ENCODE measurements at regions not wholly inside any gene's neighbourhood (a gene's known extent, or its start where the extent isn't known, plus 50 kb on each side); places are given as distances from the start of the nearest gene placed in this dataset.

- TF ChIP-seq FOXJ3 (CRISPR knock-in tag; IDR thresholded peaks at IDR 0.05; ENCODE audit: borderline replicate concordance): no peak
- no peak for TF ChIP-seq ZBTB21 (CRISPR knock-in tag; IDR thresholded peaks at IDR 0.05; ENCODE audit: borderline replicate concordance)
- no peak for TF ChIP-seq CTCF (IDR thresholded peaks at IDR 0.05)
- no peak for TF ChIP-seq E2F1 (CRISPR knock-in tag; IDR thresholded peaks at IDR 0.05)
- TF ChIP-seq CREM (CRISPR knock-in tag; IDR thresholded peaks at IDR 0.05): no peak
- TF ChIP-seq KAT7 (CRISPR knock-in tag; IDR thresholded peaks at IDR 0.05; ENCODE audit: borderline replicate concordance): no peak
- TF ChIP-seq USF2 (CRISPR knock-in tag; IDR thresholded peaks at IDR 0.05): no peak
- no peak for TF ChIP-seq NR3C1 (CRISPR knock-in tag; conservative IDR thresholded peaks at IDR 0.05; ENCODE audit: low read depth)
Observed at GRCh38 chr3:17836092-17836491, 93.7 kb upstream of the TBC1D5 start.

Data from WTC11 (cell line).